H1 (cell line): ENCODE measurements at regions not wholly inside any gene's neighbourhood (a gene's known extent, or its start where the extent isn't known, plus 50 kb on each side); places are given as distances from the start of the nearest gene placed in this dataset.

Experiments
- CTCF ChIA-PET: fragments of 300-600 bp; sonication (Branson Sonifier 250); formaldehyde crosslinking; loops from one replicate; lab custom pipeline; 2021; ENCODE audit not compliant: partially characterized antibody; lab: Charles Lee
- POLR2A ChIA-PET: fragments of 300-600 bp; sonication (Branson Sonifier 250); formaldehyde crosslinking; loops from one replicate; lab custom pipeline; 2021; ENCODE audit warnings: inconsistent platforms; ENCODE audit not compliant: partially characterized antibody; lab: Charles Lee
- DNase-seq, 2 experiments: peaks; one replicate each; pipeline versions ENCODE4 v3.0.0 to v3.0.0-alpha.2; 2010 to 2022; ENCODE audit warnings: low spot score in 2 of 2, low read depth in 1 of 2, mixed read lengths in 1 of 2
- FAIRE-seq: peaks from 2 replicates; lab custom pipeline; 2011; peaks lifted over from hg19 to GRCh38; lab: Jason Lieb, UNC
- H2AFZ ChIP-seq: 2 replicates; pipeline ENCODE4 v1.8.1; 2012; ENCODE audit warnings: low read length, inconsistent platforms
- H2AK5ac ChIP-seq: 2 replicates; pipeline ENCODE4 v1.6.1; 2013; ENCODE audit warnings: low read depth, low read length
- H2BK120ac ChIP-seq: replicated peaks from 2 replicates; pipeline ENCODE3; 2013; ENCODE audit warnings: low read depth, low read length, inconsistent platforms
- H2BK12ac ChIP-seq: 2 replicates; pipeline ENCODE4 v1.6.1; 2013; ENCODE audit warnings: low read depth, low read length
- H2BK15ac ChIP-seq: 2 replicates; pipeline ENCODE4 v1.6.1; 2013; ENCODE audit warnings: low read length
- H2BK20ac ChIP-seq: 2 replicates; pipeline ENCODE4 v1.6.1; 2013; ENCODE audit warnings: low read length
- H2BK5ac ChIP-seq: 2 replicates; pipeline ENCODE4 v1.6.1; 2013; ENCODE audit warnings: low read depth, low read length
- H3K14ac ChIP-seq: 2 replicates; pipeline ENCODE4 v1.6.1; 2013; ENCODE audit warnings: inconsistent platforms; ENCODE audit not compliant: insufficient read length
- H3K18ac ChIP-seq: 2 replicates; pipeline ENCODE4 v1.6.1; 2013; ENCODE audit warnings: low read length; ENCODE audit errors: extremely low read depth
- H3K23ac ChIP-seq: 2 replicates; pipeline ENCODE4 v1.6.1; 2013; ENCODE audit warnings: inconsistent platforms; ENCODE audit not compliant: insufficient read length
- H3K23me2 ChIP-seq: 2 replicates; pipeline ENCODE4 v1.6.1; 2013; ENCODE audit warnings: low read depth, low read length
- H3K27ac ChIP-seq: 2 replicates; pipeline ENCODE4 v1.6.1; 2011; ENCODE audit warnings: low read depth, low read length, inconsistent platforms
- H3K27me3 ChIP-seq, 4 experiments: replicated peaks in 1 of 4; 1 replicate in 1 of 4; 2 replicates in 3 of 4; pipeline versions ENCODE4 v1.6.1 to v1.8.1; 2011 to 2013; ENCODE audit warnings: low read length in 3 of 4, mild to moderate bottlenecking in 3 of 4, inconsistent platforms in 2 of 4, mixed read lengths in 2 of 4, moderate library complexity in 1 of 4; ENCODE audit not compliant: control insufficient read depth in 3 of 4, insufficient read depth in 3 of 4; ENCODE audit errors: extremely low read depth in 1 of 4
- H3K36me3 ChIP-seq, 4 experiments: 2 replicates each; pipeline versions ENCODE4 v1.6.1 to v1.8.1; 2011 to 2013; ENCODE audit warnings: mild to moderate bottlenecking in 4 of 4, low read length in 3 of 4, moderate library complexity in 2 of 4, control low read depth in 1 of 4, inconsistent platforms in 1 of 4; ENCODE audit not compliant: insufficient read depth in 4 of 4, control insufficient read depth in 2 of 4
- H3K4ac ChIP-seq: replicated peaks from 2 replicates; pipeline ENCODE3; 2013; ENCODE audit warnings: low read length, low read depth, mixed read lengths, inconsistent platforms; ENCODE audit not compliant: insufficient read length
- H3K4me1 ChIP-seq, 4 experiments: replicated peaks in 1 of 4; 1 replicate in 1 of 4; 2 replicates in 3 of 4; pipeline versions ENCODE4 v1.6.1 to v1.8.1; 2011 to 2013; ENCODE audit warnings: low read length in 3 of 4, inconsistent platforms in 2 of 4, mixed read lengths in 1 of 4; ENCODE audit not compliant: insufficient read depth in 4 of 4, control insufficient read depth in 3 of 4
- H3K4me2 ChIP-seq, 2 experiments: 2 replicates each; pipeline versions ENCODE4 v1.6.1 to v1.8.1; 2011 to 2013; ENCODE audit warnings: low read depth in 2 of 2, low read length in 2 of 2, control low read depth in 1 of 2, inconsistent platforms in 1 of 2, mild to moderate bottlenecking in 1 of 2; ENCODE audit not compliant: insufficient read depth in 1 of 2
- H3K4me3 ChIP-seq, 4 experiments: fragments of 200-600, 300-600 bp in 1 of 4; sonication (generic), shearing (Covaris generic), sonication (Bioruptor Twin) in 1 of 4; 2 replicates each; pipeline versions ENCODE4 v1.5.1 to v1.8.1; 2011 to 2016; ENCODE audit warnings: low read length in 4 of 4, low read depth in 3 of 4, control low read depth in 2 of 4, inconsistent platforms in 2 of 4, mild to moderate bottlenecking in 2 of 4, mixed read lengths in 1 of 4, moderate library complexity in 1 of 4; ENCODE audit not compliant: insufficient read depth in 2 of 4; ENCODE audit errors: extremely low read depth in 1 of 4
- H3K56ac ChIP-seq: replicated peaks from 2 replicates; pipeline ENCODE3; 2013; ENCODE audit warnings: low read depth, mild to moderate bottlenecking, mixed read lengths, low read length, inconsistent platforms; ENCODE audit not compliant: insufficient read length
- H3K79me1 ChIP-seq: 2 replicates; pipeline ENCODE4 v1.6.1; 2013; ENCODE audit warnings: low read depth, low read length, control low read depth
- H3K79me2 ChIP-seq, 2 experiments: 2 replicates each; pipeline versions ENCODE4 v1.6.1 to v1.8.1; 2012 to 2013; ENCODE audit warnings: low read length in 2 of 2, mild to moderate bottlenecking in 2 of 2, inconsistent platforms in 1 of 2; ENCODE audit not compliant: insufficient read depth in 2 of 2, control insufficient read depth in 1 of 2
- H3K9ac ChIP-seq, 4 experiments: replicated peaks in 1 of 4; 1 replicate in 1 of 4; 2 replicates in 3 of 4; pipeline versions ENCODE4 v1.6.1 to v1.8.1; 2011 to 2013; ENCODE audit warnings: low read depth in 3 of 4, low read length in 3 of 4, control low read depth in 2 of 4, mild to moderate bottlenecking in 2 of 4, moderate library complexity in 2 of 4, inconsistent platforms in 1 of 4; ENCODE audit errors: extremely low read depth in 1 of 4
- H3K9me3 ChIP-seq, 2 experiments: 2 replicates each; pipeline versions ENCODE4 v1.6.1 to v1.8.1; 2012 to 2013; ENCODE audit warnings: mild to moderate bottlenecking in 2 of 2, moderate library complexity in 2 of 2, control low read depth in 1 of 2, inconsistent platforms in 1 of 2, low read depth in 1 of 2, low read length in 1 of 2, mixed read lengths in 1 of 2; ENCODE audit not compliant: insufficient read depth in 2 of 2
- H4K20me1 ChIP-seq, 2 experiments: replicated peaks in 1 of 2; 2 replicates each; pipeline versions ENCODE3 to v1.8.1; 2011 to 2013; ENCODE audit warnings: inconsistent platforms in 2 of 2, low read length in 2 of 2, mild to moderate bottlenecking in 1 of 2; ENCODE audit not compliant: insufficient read depth in 2 of 2, control insufficient read depth in 1 of 2
- H4K5ac ChIP-seq: 2 replicates; pipeline ENCODE4 v1.6.1; 2013; ENCODE audit warnings: low read length, low read depth, mixed read lengths, inconsistent platforms; ENCODE audit not compliant: insufficient read length
- H4K8ac ChIP-seq: 2 replicates; pipeline ENCODE4 v1.8.0; 2013; ENCODE audit warnings: mild to moderate bottlenecking, moderate library complexity, low read length, inconsistent platforms; ENCODE audit not compliant: insufficient read depth; ENCODE audit errors: extremely low read depth
- H4K91ac ChIP-seq: replicated peaks from 2 replicates; pipeline ENCODE3; 2013; ENCODE audit warnings: low read length, mixed read lengths, inconsistent platforms; ENCODE audit not compliant: insufficient read length
- BRCA1 ChIP-seq: IDR thresholded peaks from 2 replicates; pipeline ENCODE4 v1.6.1; 2012; ENCODE audit warnings: low read depth, low read length, improper control_type of control experiment
- CBX8 ChIP-seq: fragments of 300-800, 300-1000 bp; sonication (generic); IDR thresholded peaks from 2 replicates; pipeline ENCODE4 v1.7.1; 2016; ENCODE audit warnings: low read depth, low read length, borderline replicate concordance
- SIN3A ChIP-seq, 2 experiments: IDR thresholded peaks in 1 of 2; conservative IDR thresholded peaks in 1 of 2; 2 replicates each; pipeline ENCODE4 v1.6.1; 2011 to 2012; ENCODE audit warnings: low read length in 2 of 2, improper control_type of control experiment in 1 of 2, low read depth in 1 of 2, mild to moderate bottlenecking in 1 of 2
- WGBS, 2 experiments: shearing (Covaris generic) in 1 of 2; methylation state at CpG; one replicate each; pipeline versions ENCODE4 v1.1.6 to v1.1.7; 2013 to 2015; ENCODE audit warnings: low lambda C conversion rate in 2 of 2, mixed read lengths in 2 of 2, inconsistent platforms in 1 of 2, low coverage in 1 of 2, missing lambda C conversion rate in 1 of 2; ENCODE audit not compliant: insufficient replicate concordance in 2 of 2, insufficient coverage in 1 of 2, insufficient read length in 1 of 2; ENCODE audit errors: extremely low coverage in 1 of 2, missing lambda C conversion rate in 1 of 2; 5-methylcytosine and 5-hydroxymethylcytosine counted together
- TF ChIP-seq, protein P1 (sequence below): IDR thresholded peaks from 2 replicates; pipeline ENCODE4 v1.6.1; 2012; ENCODE audit warnings: low read length, inconsistent platforms

DNA sequence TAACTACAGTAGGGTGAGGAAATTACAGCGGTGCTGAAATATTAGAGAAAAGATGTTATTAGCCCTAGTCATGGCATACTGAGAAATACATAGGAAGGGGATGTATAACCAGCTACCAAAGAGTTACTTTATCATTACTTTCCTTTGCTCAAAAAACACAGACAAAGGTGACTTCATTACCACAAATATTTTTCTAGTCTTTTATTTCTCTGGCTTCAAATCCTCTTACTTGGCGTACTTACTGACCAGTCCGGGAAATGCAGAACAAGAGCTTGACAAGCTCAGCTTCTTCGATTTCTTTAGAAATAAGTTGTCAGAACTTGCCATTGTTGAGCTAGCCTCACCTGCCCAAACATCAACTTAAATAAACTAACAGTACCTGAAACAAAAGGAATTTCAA is 142.1 kb upstream of the TMCO5A start:
- Histone ChIP-seq H2AK5ac (no peak overlapping the region), H3K4me1 (no peaks in the 10 kb centered on the region), H2BK20ac (no peak overlapping the region), H3K9me3 (peaks cover 0 to 3% of the 10 kb centered on the region in 2 experiments; a peak in 2 of 4 replicates), H3K79me1 (no peaks in the 10 kb centered on the region), H4K20me1 (no peaks in the 10 kb centered on the region), H3K79me2 (no peaks in the 10 kb centered on the region), H2BK12ac (no peak overlapping the region), H3K4ac (no peak overlapping the region), H3K27ac (no peak overlapping the region), H4K8ac (no peak overlapping the region), H3K56ac (no peak overlapping the region), H2AFZ (no peak overlapping the region), H3K14ac (no peak overlapping the region), H3K36me3 (no peaks in the 10 kb centered on the region), H2BK120ac (no peak overlapping the region), H3K27me3 (no peaks in the 10 kb centered on the region), H3K9ac (no peak overlapping the region), H3K18ac (no peak overlapping the region), H2BK15ac (no peak overlapping the region), H3K4me2 (no peak overlapping the region), H3K23ac (no peak overlapping the region), H3K4me3 (no peak overlapping the region), H4K5ac (no peak overlapping the region), H4K91ac (no peak overlapping the region), H3K23me2 (no peaks in the 10 kb centered on the region), H2BK5ac (no peak overlapping the region)
- CTCF ChIA-PET, result interaction anchor here (1.8 kb wide), 1 partner anchor 88 kb away, joined by 5 read pairs; no protein-coding TSS in a partner anchor
- DNase-seq, result no peak
- WGBS, 2 experiments, result 91% methylated on average over 4 of the region's 4 CpGs; no CpG with 5 or more reads in 1 of the 2 experiments
- POLR2A ChIA-PET, result no interaction called here
- no peak for FAIRE-seq
- TF ChIP-seq BRCA1 (no peak), CBX8 (no peak), SIN3A (conservative IDR thresholded peaks at IDR 0.05 in 1 of 2, IDR thresholded peaks at IDR 0.05 in 1 of 2; ENCODE audit: low read depth in 1 of 2, low read length in 2 of 2) (no peak)
- TF ChIP-seq, protein P1, sequence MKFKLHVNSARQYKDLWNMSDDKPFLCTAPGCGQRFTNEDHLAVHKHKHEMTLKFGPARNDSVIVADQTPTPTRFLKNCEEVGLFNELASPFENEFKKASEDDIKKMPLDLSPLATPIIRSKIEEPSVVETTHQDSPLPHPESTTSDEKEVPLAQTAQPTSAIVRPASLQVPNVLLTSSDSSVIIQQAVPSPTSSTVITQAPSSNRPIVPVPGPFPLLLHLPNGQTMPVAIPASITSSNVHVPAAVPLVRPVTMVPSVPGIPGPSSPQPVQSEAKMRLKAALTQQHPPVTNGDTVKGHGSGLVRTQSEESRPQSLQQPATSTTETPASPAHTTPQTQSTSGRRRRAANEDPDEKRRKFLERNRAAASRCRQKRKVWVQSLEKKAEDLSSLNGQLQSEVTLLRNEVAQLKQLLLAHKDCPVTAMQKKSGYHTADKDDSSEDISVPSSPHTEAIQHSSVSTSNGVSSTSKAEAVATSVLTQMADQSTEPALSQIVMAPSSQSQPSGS, result no peak
